Hepatocyte (in vitro differentiated cells): ENCODE measurements at regions not wholly inside any gene's neighbourhood (a gene's known extent, or its start where the extent isn't known, plus 50 kb on each side); places are given as distances from the start of the nearest gene placed in this dataset.

Source experiments
- DNase-seq: peaks from one replicate; pipeline ENCODE4 v3.0.0-alpha.2; 2016; ENCODE audit warnings: low spot score
- H2AFZ ChIP-seq: fragments of 200-600 bp; sonication (generic); 2 replicates; pipeline ENCODE4 v1.6.0; 2016; ENCODE audit warnings: antibody characterized with exemption, mild to moderate bottlenecking
- H3K27ac ChIP-seq: fragments of 200-600 bp; sonication (generic); 2 replicates; pipeline ENCODE4 v1.5.1; 2016; ENCODE audit warnings: mild to moderate bottlenecking
- H3K27me3 ChIP-seq: fragments of 200-600 bp; sonication (generic); 2 replicates; pipeline ENCODE4 v1.6.1; 2016
- H3K36me3 ChIP-seq: fragments of 200-600 bp; sonication (generic); replicated peaks from 2 replicates; pipeline ENCODE4 v1.5.1; 2016; ENCODE audit warnings: low read depth; ENCODE audit not compliant: insufficient read depth
- H3K4me1 ChIP-seq: fragments of 200-600 bp; sonication (generic); 2 replicates; pipeline ENCODE4 v1.5.1; 2016; ENCODE audit warnings: mild to moderate bottlenecking, moderate library complexity; ENCODE audit not compliant: insufficient read depth
- H3K4me2 ChIP-seq: fragments of 200-600 bp; sonication (generic); 2 replicates; pipeline ENCODE4 v1.6.0; 2016
- H3K4me3 ChIP-seq: fragments of 200-600 bp; sonication (generic); 2 replicates; pipeline ENCODE4 v1.5.1; 2016; ENCODE audit warnings: mild to moderate bottlenecking
- H3K79me2 ChIP-seq: fragments of 200-600 bp; sonication (generic); 2 replicates; pipeline ENCODE4 v1.6.0; 2017; ENCODE audit warnings: mild to moderate bottlenecking
- H3K9me2 ChIP-seq: fragments of 200-600 bp; sonication (generic); replicated peaks from 2 replicates; pipeline ENCODE4 v1.6.0; 2017; ENCODE audit warnings: mild to moderate bottlenecking; ENCODE audit not compliant: insufficient read depth
- H3K9me3 ChIP-seq: fragments of 200-600 bp; sonication (generic); 2 replicates; pipeline ENCODE4 v1.5.1; 2016; ENCODE audit warnings: low read depth, mild to moderate bottlenecking
- H4K20me1 ChIP-seq: fragments of 200-600 bp; sonication (generic); 2 replicates; pipeline ENCODE4 v1.6.0; 2016; ENCODE audit warnings: mild to moderate bottlenecking; ENCODE audit not compliant: insufficient read depth, poor library complexity, severe bottlenecking
- CTCF ChIP-seq: fragments of 200-600 bp; sonication (generic); IDR thresholded peaks from 2 replicates; pipeline ENCODE4 v1.5.1; 2016; ENCODE audit warnings: antibody characterized with exemption, mild to moderate bottlenecking; ENCODE audit not compliant: poor library complexity
- EZH2 ChIP-seq: fragments of 200-600 bp; sonication (generic); IDR thresholded peaks from 2 replicates; pipeline ENCODE4 v1.6.1; 2016; ENCODE audit warnings: antibody characterized with exemption, mild to moderate bottlenecking, borderline replicate concordance
- EZH2phosphoT487 ChIP-seq: fragments of 200-600 bp; sonication (generic); IDR thresholded peaks from one replicate; pipeline ENCODE4 v1.6.1; 2018; ENCODE audit warnings: antibody characterized with exemption, mild to moderate bottlenecking, low read depth, moderate library complexity; ENCODE audit not compliant: unreplicated experiment, severe bottlenecking
- WGBS: methylation state at CpG from one replicate; pipeline ENCODE4 v1.1.6; 2016; ENCODE audit warnings: low lambda C conversion rate; ENCODE audit errors: missing lambda C conversion rate; 5-methylcytosine and 5-hydroxymethylcytosine counted together

GRCh38 chr6:74065705-74066104 is 369.7 kb downstream of the CD109 start:
- no peaks in the 10 kb centered on the region for H3K27me3 ChIP-seq
- no peak for DNase-seq

GRCh38 chr6:74063391-74063790 is 367.4 kb downstream of the CD109 start:
- no peak for TF ChIP-seq EZH2phosphoT487
- Histone ChIP-seq H2AFZ (no peak overlapping the region), H3K9me2 (no peaks in the 10 kb centered on the region), H3K4me3 (no peak overlapping the region), H3K27me3 (no peaks in the 10 kb centered on the region), H3K9me3 (no peaks in the 10 kb centered on the region), H3K4me1 (no peaks in the 10 kb centered on the region), H3K27ac (no peak overlapping the region), H4K20me1 (no peaks in the 10 kb centered on the region), H3K36me3 (no peaks in the 10 kb centered on the region), H3K4me2 (no peak overlapping the region), H3K79me2 (no peaks in the 10 kb centered on the region)
- DNase-seq = no peak

More at GRCh38 chr6:74065705-74066104, 369.7 kb downstream of the CD109 start:
- Histone ChIP-seq H3K4me2 (no peak overlapping the region), H3K9me2 (no peaks in the 10 kb centered on the region), H3K4me3 (no peak overlapping the region), H3K36me3 (no peaks in the 10 kb centered on the region), H4K20me1 (no peaks in the 10 kb centered on the region), H2AFZ (no peak overlapping the region), H3K27ac (no peak overlapping the region), H3K79me2 (no peaks in the 10 kb centered on the region), H3K9me3 (no peaks in the 10 kb centered on the region), H3K4me1 (no peaks in the 10 kb centered on the region)
- 79% methylated on average over 1 of the region's 1 CpG for WGBS
- no peak for TF ChIP-seq EZH2phosphoT487
- TF ChIP-seq EZH2 = no peak
- TF ChIP-seq CTCF = no peak

- Histone ChIP-seq H3K4me1 (no peaks in the 10 kb centered on the region), H3K4me2 (no peak overlapping the region), H3K36me3 (no peaks in the 10 kb centered on the region), H3K9me3 (no peaks in the 10 kb centered on the region), H3K79me2 (no peaks in the 10 kb centered on the region), H3K9me2 (no peaks in the 10 kb centered on the region), H4K20me1 (no peaks in the 10 kb centered on the region), H3K4me3 (no peak overlapping the region), H3K27ac (no peak overlapping the region), H3K27me3 (no peaks in the 10 kb centered on the region), H2AFZ (no peak overlapping the region)
- no peak for DNase-seq
- 76% methylated on average over 1 of the region's 1 CpG for WGBS
- TF ChIP-seq EZH2phosphoT487 (no peak), CTCF (no peak), EZH2 (no peak)
These were observed 365.2 kb downstream of the CD109 start for GRCh38 chr6:74061201-74061600.

GRCh38 chr6:74060354-74060753 is 364.4 kb downstream of the CD109 start:
- no peak for TF ChIP-seq EZH2
- TF ChIP-seq CTCF = no peak
- TF ChIP-seq EZH2phosphoT487 = no peak
- Histone ChIP-seq H3K9me2 (no peaks in the 10 kb centered on the region), H3K27me3 (no peaks in the 10 kb centered on the region), H3K4me3 (no peak overlapping the region), H3K4me1 (no peaks in the 10 kb centered on the region), H3K36me3 (no peaks in the 10 kb centered on the region), H3K79me2 (no peaks in the 10 kb centered on the region), H2AFZ (no peak overlapping the region), H3K4me2 (no peak overlapping the region), H3K27ac (no peak overlapping the region), H4K20me1 (no peaks in the 10 kb centered on the region), H3K9me3 (no peaks in the 10 kb centered on the region)
- WGBS = 88% methylated on average over 2 of the region's 2 CpGs
- DNase-seq = no peak
